Progenitor cell of endocrine pancreas (in vitro differentiated cells): ENCODE measurements at regions not wholly inside any gene's neighbourhood (a gene's known extent, or its start where the extent isn't known, plus 50 kb on each side); places are given as distances from the start of the nearest gene placed in this dataset.
A peak's percentile ranks its signal among the peaks of the same experiment; 100 is the strongest.

Source experiments
- DNase-seq: peaks from one replicate; pipeline ENCODE4 v3.0.0; 2021; ENCODE audit warnings: low spot score; ENCODE audit not compliant: unreplicated experiment
- H3K27ac Mint-ChIP-seq: 2 replicates; pipeline ENCODE4 v1.8.0; 2021; ENCODE audit warnings: mild to moderate bottlenecking, moderate library complexity, mixed read lengths
- H3K27me3 Mint-ChIP-seq: 2 replicates; pipeline ENCODE4 v1.8.0; 2021; ENCODE audit warnings: mixed read lengths
- H3K36me3 Mint-ChIP-seq: 2 replicates; pipeline ENCODE4 v1.8.0; 2022; ENCODE audit warnings: mixed read lengths; ENCODE audit not compliant: insufficient read depth
- H3K4me1 Mint-ChIP-seq: 2 replicates; pipeline ENCODE4 v1.8.0; 2021; ENCODE audit warnings: low read depth, mixed read lengths
- H3K4me3 Mint-ChIP-seq: 2 replicates; pipeline ENCODE4 v1.8.0; 2021; ENCODE audit warnings: low read depth, mild to moderate bottlenecking, moderate library complexity, mixed read lengths
- H3K9me3 Mint-ChIP-seq: 2 replicates; pipeline ENCODE4 v1.8.0; 2021; ENCODE audit warnings: low read depth, mixed read lengths
- TF ChIP-seq, protein P1 (sequence below): fragments of 200-600 bp; sonication (generic); IDR thresholded peaks from one replicate; pipeline ENCODE4 v1.5.0; 2021; ENCODE audit warnings: antibody characterized with exemption, mild to moderate bottlenecking; ENCODE audit not compliant: unreplicated experiment

DNA sequence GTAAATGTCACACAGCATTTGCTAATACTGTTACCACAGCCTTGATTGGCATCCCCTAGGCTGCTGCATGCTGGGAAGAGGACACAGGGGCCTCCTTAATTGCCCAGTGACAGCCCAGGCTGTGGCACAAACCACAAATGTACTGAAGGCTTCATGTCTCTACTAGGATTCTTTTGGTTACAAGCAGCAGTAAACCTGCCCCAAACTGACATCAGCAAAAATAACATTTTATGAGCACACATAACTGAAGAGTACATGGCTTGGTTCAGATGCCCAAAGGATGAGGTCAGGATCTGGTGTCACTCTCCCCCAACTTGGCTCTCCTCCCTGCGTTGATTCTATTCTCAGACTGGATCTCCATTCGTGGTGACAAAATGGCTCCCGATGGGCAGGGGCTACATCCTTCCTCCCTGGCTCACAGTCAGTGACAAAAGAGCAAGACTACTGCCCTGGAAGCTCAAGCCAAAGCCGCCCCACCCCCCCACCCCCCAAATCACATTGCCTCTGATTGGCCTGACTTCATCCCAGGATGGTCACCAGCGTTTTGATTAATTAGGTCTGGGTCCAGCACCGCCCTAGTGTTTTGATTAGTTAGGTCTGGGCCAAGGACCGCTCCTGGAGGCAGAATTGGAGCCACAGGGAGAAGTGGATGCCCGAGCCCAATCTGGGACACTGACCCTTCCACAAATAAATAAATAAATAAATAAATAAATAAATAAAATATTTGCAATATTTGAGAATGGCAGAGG lies 180.5 kb upstream of the RBPJ start:
- H3K36me3 Mint-ChIP-seq: no peaks in the 10 kb centered on the region
- no peak overlapping the region for H3K27ac Mint-ChIP-seq
- no peak overlapping the region for H3K4me3 Mint-ChIP-seq
- peaks cover 23% of the 10 kb centered on the region for H3K4me1 Mint-ChIP-seq
- no peak for DNase-seq
- H3K9me3 Mint-ChIP-seq: no peaks in the 10 kb centered on the region
- TF ChIP-seq, protein P1, sequence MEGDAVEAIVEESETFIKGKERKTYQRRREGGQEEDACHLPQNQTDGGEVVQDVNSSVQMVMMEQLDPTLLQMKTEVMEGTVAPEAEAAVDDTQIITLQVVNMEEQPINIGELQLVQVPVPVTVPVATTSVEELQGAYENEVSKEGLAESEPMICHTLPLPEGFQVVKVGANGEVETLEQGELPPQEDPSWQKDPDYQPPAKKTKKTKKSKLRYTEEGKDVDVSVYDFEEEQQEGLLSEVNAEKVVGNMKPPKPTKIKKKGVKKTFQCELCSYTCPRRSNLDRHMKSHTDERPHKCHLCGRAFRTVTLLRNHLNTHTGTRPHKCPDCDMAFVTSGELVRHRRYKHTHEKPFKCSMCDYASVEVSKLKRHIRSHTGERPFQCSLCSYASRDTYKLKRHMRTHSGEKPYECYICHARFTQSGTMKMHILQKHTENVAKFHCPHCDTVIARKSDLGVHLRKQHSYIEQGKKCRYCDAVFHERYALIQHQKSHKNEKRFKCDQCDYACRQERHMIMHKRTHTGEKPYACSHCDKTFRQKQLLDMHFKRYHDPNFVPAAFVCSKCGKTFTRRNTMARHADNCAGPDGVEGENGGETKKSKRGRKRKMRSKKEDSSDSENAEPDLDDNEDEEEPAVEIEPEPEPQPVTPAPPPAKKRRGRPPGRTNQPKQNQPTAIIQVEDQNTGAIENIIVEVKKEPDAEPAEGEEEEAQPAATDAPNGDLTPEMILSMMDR: no peak
- H3K27me3 Mint-ChIP-seq: no peaks in the 10 kb centered on the region

- peaks cover 27% of the 10 kb centered on the region for H3K4me1 Mint-ChIP-seq
- H3K27me3 Mint-ChIP-seq: no peaks in the 10 kb centered on the region
- TF ChIP-seq, protein P1: no peak
- H3K27ac Mint-ChIP-seq: peak overlapping the region; percentile 35
- DNase-seq: no peak
- H3K4me3 Mint-ChIP-seq: no peak overlapping the region
- H3K36me3 Mint-ChIP-seq: no peaks in the 10 kb centered on the region
- H3K9me3 Mint-ChIP-seq: no peaks in the 10 kb centered on the region
These were observed 179.6 kb upstream of the RBPJ start for GRCh38 chr4:26141051-26141721.

DNA sequence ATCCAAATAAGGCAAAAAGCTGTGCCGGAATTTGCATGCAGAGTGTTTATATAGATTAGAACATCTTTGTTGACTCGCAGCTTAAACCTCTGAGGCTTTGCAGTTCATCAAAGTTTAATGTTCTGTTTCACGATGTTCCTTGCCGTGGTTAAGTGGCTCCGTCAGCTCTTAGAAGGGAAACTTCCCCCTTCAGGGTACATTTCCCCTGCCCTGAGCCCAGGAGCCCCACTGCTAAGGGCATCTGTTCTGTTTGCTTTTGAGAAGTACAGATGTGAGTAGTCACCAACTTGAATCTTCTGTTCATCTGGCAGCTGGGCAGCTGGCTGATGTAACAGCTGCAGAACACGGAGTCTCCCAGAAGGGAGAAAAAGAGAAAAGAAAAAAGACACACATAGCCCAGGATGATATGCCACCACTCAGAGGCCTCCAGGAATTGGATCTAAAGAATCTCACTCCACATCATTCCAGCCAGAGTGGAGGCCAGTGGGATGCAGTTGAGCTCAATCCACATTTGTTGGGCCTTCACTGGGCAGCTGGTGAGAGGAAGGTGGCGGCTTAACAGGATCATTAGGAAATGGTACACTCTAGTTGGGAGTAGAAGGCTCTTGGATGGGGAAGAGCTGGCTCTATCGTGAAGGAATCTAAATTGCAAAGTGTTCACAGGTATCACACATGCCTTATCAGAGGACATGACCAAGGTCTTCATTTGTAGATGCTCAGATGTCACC lies 178.7 kb upstream of the RBPJ start:
- no peak overlapping the region for H3K4me3 Mint-ChIP-seq
- H3K4me1 Mint-ChIP-seq: peaks cover 27% of the 10 kb centered on the region
- H3K27ac Mint-ChIP-seq: no peak overlapping the region
- no peak for DNase-seq
- TF ChIP-seq, protein P1: no peak
- H3K27me3 Mint-ChIP-seq: no peaks in the 10 kb centered on the region
- no peaks in the 10 kb centered on the region for H3K36me3 Mint-ChIP-seq
- H3K9me3 Mint-ChIP-seq: no peaks in the 10 kb centered on the region

DNA sequence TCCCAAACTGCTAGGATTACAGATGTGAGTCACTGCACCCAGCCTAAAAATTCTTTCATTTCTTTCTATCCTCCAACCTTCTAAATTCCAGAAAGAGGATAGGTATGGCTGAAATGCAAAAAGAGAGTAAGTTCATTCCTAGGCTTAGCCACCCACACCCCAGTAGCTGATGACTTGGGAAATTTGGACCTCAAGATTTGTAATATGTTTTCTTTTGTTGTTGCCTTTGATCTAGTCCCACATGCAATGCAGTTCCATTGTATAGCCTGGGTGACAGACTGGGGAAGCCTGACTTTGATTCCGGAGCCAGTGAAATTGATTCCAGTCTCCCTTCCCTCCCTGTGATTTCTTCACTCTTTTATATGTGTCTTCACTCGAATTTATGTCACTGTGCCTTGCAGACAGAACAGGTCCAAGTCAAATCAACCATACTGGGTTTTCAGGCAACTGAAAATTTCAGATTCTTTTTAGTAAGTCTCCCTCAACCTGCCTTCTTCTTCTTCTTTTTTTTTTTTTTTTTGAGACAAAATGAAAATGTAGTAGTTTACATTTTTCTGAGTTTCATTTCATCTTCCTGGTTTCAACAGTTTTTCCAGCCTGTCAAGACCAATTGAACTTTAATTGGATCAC lies 176.2 kb upstream of the RBPJ start:
- TF ChIP-seq, protein P1: no peak
- Mint-ChIP-seq H3K36me3 (no peaks in the 10 kb centered on the region), H3K27me3 (peaks cover 3% of the 10 kb centered on the region), H3K27ac (peak overlapping the region; percentile 8), H3K4me1 (peaks cover 24% of the 10 kb centered on the region), H3K4me3 (no peak overlapping the region), H3K9me3 (no peaks in the 10 kb centered on the region)
- no peak for DNase-seq

GRCh38 chr4:26145212-26145611 lies 175.6 kb upstream of the RBPJ start:
- H3K4me3 Mint-ChIP-seq: no peak overlapping the region
- TF ChIP-seq, protein P1: no peak
- H3K4me1 Mint-ChIP-seq: peaks cover 24% of the 10 kb centered on the region
- no peaks in the 10 kb centered on the region for H3K9me3 Mint-ChIP-seq
- H3K36me3 Mint-ChIP-seq: no peaks in the 10 kb centered on the region
- H3K27me3 Mint-ChIP-seq: peaks cover 3% of the 10 kb centered on the region
- H3K27ac Mint-ChIP-seq: peak overlapping the region; percentile 12
- DNase-seq: no peak
